Liver (tissue), 8 donors: ENCODE measurements at regions not wholly inside any gene's neighbourhood (a gene's known extent, or its start where the extent isn't known, plus 50 kb on each side); places are given as distances from the start of the nearest gene placed in this dataset.

Source experiments
- DNase-seq: peaks from one replicate; pipeline ENCODE4 v3.0.0-alpha.2; 2017; ENCODE audit warnings: low spot score
- H3K27ac ChIP-seq, 2 donors: one replicate each; pipeline ENCODE4 v1.7.0; 2013; ENCODE audit warnings: inconsistent platforms in 2 of 2, low read length in 2 of 2, control low read depth in 1 of 2, low read depth in 1 of 2, mild to moderate bottlenecking in 1 of 2
- H3K27me3 ChIP-seq, 4 donors: one replicate each; pipeline versions ENCODE4 v1.6.1 to v1.7.0; 2013; ENCODE audit warnings: low read length in 3 of 4, inconsistent platforms in 1 of 4, mild to moderate bottlenecking in 1 of 4, moderate library complexity in 1 of 4; ENCODE audit not compliant: control insufficient read depth in 4 of 4, insufficient read depth in 4 of 4
- H3K36me3 ChIP-seq, 4 donors: one replicate each; pipeline versions ENCODE4 v1.6.1 to v1.7.0; 2013; ENCODE audit warnings: low read length in 3 of 4, mild to moderate bottlenecking in 3 of 4, low read depth in 1 of 4, moderate library complexity in 1 of 4; ENCODE audit not compliant: control insufficient read depth in 4 of 4, insufficient read depth in 3 of 4
- H3K4me1 ChIP-seq, 4 donors: one replicate each; pipeline versions ENCODE4 v1.6.1 to v1.7.0; 2013; ENCODE audit warnings: low read length in 3 of 4, mild to moderate bottlenecking in 3 of 4, moderate library complexity in 1 of 4; ENCODE audit not compliant: control insufficient read depth in 4 of 4, insufficient read depth in 4 of 4
- H3K4me3 ChIP-seq, 3 donors: one replicate each; pipeline versions ENCODE4 v1.6.1 to v1.7.0; 2013; ENCODE audit warnings: low read length in 3 of 3, control low read depth in 1 of 3, low read depth in 1 of 3, mild to moderate bottlenecking in 1 of 3
- H3K9ac ChIP-seq, 2 donors: one replicate each; pipeline ENCODE4 v1.7.0; 2013; ENCODE audit warnings: low read length in 2 of 2, mild to moderate bottlenecking in 2 of 2, moderate library complexity in 2 of 2, control low read depth in 1 of 2, low read depth in 1 of 2
- H3K9me3 ChIP-seq, 4 donors: one replicate each; pipeline versions ENCODE4 v1.6.1 to v1.7.0; 2013; ENCODE audit warnings: low read length in 3 of 4; ENCODE audit not compliant: control insufficient read depth in 4 of 4
- EGR1 ChIP-seq, 2 donors: IDR thresholded peaks; 2 replicates each; pipeline ENCODE4 v1.6.1; 2016 to 2018; ENCODE audit warnings: antibody characterized with exemption in 2 of 2, low read depth in 2 of 2
- FOXA1 ChIP-seq: IDR thresholded peaks from 2 replicates; pipeline ENCODE4 v1.6.1; 2016; ENCODE audit warnings: antibody characterized with exemption
- FOXA2 ChIP-seq: IDR thresholded peaks from 2 replicates; pipeline ENCODE4 v1.6.1; 2016; ENCODE audit warnings: antibody characterized with exemption
- GABPA ChIP-seq, 2 donors: IDR thresholded peaks in 1 of 2; conservative IDR thresholded peaks in 1 of 2; 2 replicates each; pipeline ENCODE4 v1.6.1; 2016; ENCODE audit warnings: antibody characterized with exemption in 2 of 2, mild to moderate bottlenecking in 1 of 2, moderate library complexity in 1 of 2
- HNF4A ChIP-seq, 2 donors: conservative IDR thresholded peaks; 2 replicates each; pipeline ENCODE4 v1.6.1; 2016; ENCODE audit warnings: antibody characterized with exemption in 2 of 2, mild to moderate bottlenecking in 2 of 2
- HNF4G ChIP-seq: IDR thresholded peaks from 2 replicates; pipeline ENCODE4 v1.6.1; 2016; ENCODE audit warnings: antibody characterized with exemption
- JUND ChIP-seq, 2 donors: IDR thresholded peaks; 2 replicates each; pipeline ENCODE4 v1.6.1; 2016; ENCODE audit warnings: antibody characterized with exemption in 2 of 2
- NR2F2 ChIP-seq: IDR thresholded peaks from 2 replicates; pipeline ENCODE4 v1.6.1; 2016; ENCODE audit warnings: antibody characterized with exemption
- RAD21 ChIP-seq, 2 donors: IDR thresholded peaks; 2 replicates each; pipeline ENCODE4 v1.6.1; 2016; ENCODE audit warnings: antibody characterized with exemption in 2 of 2, mild to moderate bottlenecking in 2 of 2
- RXRA ChIP-seq, 2 donors: IDR thresholded peaks; 2 replicates each; pipeline ENCODE4 v1.6.1; 2017 to 2018; ENCODE audit warnings: antibody characterized with exemption in 2 of 2, mild to moderate bottlenecking in 1 of 2
- SP1 ChIP-seq: IDR thresholded peaks from 2 replicates; pipeline ENCODE4 v1.6.1; 2018; ENCODE audit warnings: antibody characterized with exemption, mild to moderate bottlenecking
- TAF1 ChIP-seq: conservative IDR thresholded peaks from 2 replicates; pipeline ENCODE4 v1.6.1; 2016; ENCODE audit warnings: antibody characterized with exemption, mild to moderate bottlenecking
- YY1 ChIP-seq: IDR thresholded peaks from 2 replicates; pipeline ENCODE4 v1.6.1; 2016; ENCODE audit warnings: antibody characterized with exemption, mild to moderate bottlenecking
- WGBS: extraction: QIAGEN DNeasy Blood & Tissue Kit; methylation state at CpG from one replicate; pipeline ENCODE4 v1.1.7; 2013; 5-methylcytosine and 5-hydroxymethylcytosine counted together
- TF ChIP-seq, protein P1 (sequence below): IDR thresholded peaks from 2 replicates; pipeline ENCODE4 v1.6.1; 2016; ENCODE audit warnings: antibody characterized with exemption
- TF ChIP-seq, protein P2 (sequence below): IDR thresholded peaks from 2 replicates; pipeline ENCODE4 v1.6.1; 2016; ENCODE audit warnings: antibody characterized with exemption
- TF ChIP-seq, protein P3 (sequence below): IDR thresholded peaks from 2 replicates; pipeline ENCODE4 v1.6.1; 2016; ENCODE audit warnings: antibody characterized with exemption
- TF ChIP-seq, protein P4 (sequence below): fragments of 150-350 bp; IDR thresholded peaks from 2 replicates; pipeline ENCODE4 v1.5.1; 2017; ENCODE audit warnings: improper control_type of control experiment, low read depth, low read length; ENCODE audit not compliant: missing input control
- donor health status: healthy.
- donor health status: healthy.
- donor health status: healthy.
- donor health status: healthy.
- donor health status: healthy.

GRCh38 chr9:20291201-20291600 is 331.1 kb downstream of the MLLT3 start:
- DNase-seq = no peak
- Histone ChIP-seq H3K9ac (no peak overlapping the region), H3K4me3 (no peak overlapping the region), H3K27ac (no peak overlapping the region), H3K4me1 (no peaks in the 10 kb centered on the region), H3K36me3 (no peaks in the 10 kb centered on the region), H3K9me3 (no peaks in the 10 kb centered on the region), H3K27me3 (peaks cover 0 to 2% (median 0%) of the 10 kb centered on the region in 4 donors)
- WGBS = 57% methylated on average over 2 of the region's 2 CpGs
- TF ChIP-seq, protein P1, sequence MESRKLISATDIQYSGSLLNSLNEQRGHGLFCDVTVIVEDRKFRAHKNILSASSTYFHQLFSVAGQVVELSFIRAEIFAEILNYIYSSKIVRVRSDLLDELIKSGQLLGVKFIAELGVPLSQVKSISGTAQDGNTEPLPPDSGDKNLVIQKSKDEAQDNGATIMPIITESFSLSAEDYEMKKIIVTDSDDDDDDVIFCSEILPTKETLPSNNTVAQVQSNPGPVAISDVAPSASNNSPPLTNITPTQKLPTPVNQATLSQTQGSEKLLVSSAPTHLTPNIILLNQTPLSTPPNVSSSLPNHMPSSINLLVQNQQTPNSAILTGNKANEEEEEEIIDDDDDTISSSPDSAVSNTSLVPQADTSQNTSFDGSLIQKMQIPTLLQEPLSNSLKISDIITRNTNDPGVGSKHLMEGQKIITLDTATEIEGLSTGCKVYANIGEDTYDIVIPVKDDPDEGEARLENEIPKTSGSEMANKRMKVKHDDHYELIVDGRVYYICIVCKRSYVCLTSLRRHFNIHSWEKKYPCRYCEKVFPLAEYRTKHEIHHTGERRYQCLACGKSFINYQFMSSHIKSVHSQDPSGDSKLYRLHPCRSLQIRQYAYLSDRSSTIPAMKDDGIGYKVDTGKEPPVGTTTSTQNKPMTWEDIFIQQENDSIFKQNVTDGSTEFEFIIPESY = no peak
- TF ChIP-seq JUND (IDR thresholded peaks at IDR 0.05) = no peak
- TF ChIP-seq TAF1 = no peak
- no peak for TF ChIP-seq FOXA1
- no peak for TF ChIP-seq EGR1 (IDR thresholded peaks at IDR 0.05; ENCODE audit: low read depth in 2 of 2)
- no peak for TF ChIP-seq HNF4G
- no peak for TF ChIP-seq RAD21 (IDR thresholded peaks at IDR 0.05)
- TF ChIP-seq SP1 = no peak
- no peak for TF ChIP-seq FOXA2
- TF ChIP-seq, protein P2, sequence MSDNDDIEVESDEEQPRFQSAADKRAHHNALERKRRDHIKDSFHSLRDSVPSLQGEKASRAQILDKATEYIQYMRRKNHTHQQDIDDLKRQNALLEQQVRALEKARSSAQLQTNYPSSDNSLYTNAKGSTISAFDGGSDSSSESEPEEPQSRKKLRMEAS = no peak
- TF ChIP-seq GABPA (IDR thresholded peaks at IDR 0.05 in 1 of 2, conservative IDR thresholded peaks at IDR 0.05 in 1 of 2) = no peak
- no peak for TF ChIP-seq NR2F2
- TF ChIP-seq HNF4A (conservative IDR thresholded peaks at IDR 0.05) = no peak
- TF ChIP-seq YY1 = no peak
- no peak for TF ChIP-seq RXRA (IDR thresholded peaks at IDR 0.05)

- DNase-seq = no peak
- WGBS = 64% methylated on average over 6 of the region's 6 CpGs
- TF ChIP-seq RXRA (IDR thresholded peaks at IDR 0.05) = no peak
- no peak overlapping the region for H3K27ac ChIP-seq
- H3K27me3 ChIP-seq = peaks cover 0 to 2% (median 0%) of the 10 kb centered on the region in 4 donors
- H3K4me3 ChIP-seq = no peak overlapping the region
- no peak overlapping the region for H3K9ac ChIP-seq
- no peaks in the 10 kb centered on the region for H3K4me1 ChIP-seq
- no peaks in the 10 kb centered on the region for H3K9me3 ChIP-seq
- no peaks in the 10 kb centered on the region for H3K36me3 ChIP-seq
Observed at GRCh38 chr9:20290257-20290656, 332.0 kb downstream of the MLLT3 start.

- Histone ChIP-seq H3K27ac (no peak overlapping the region), H3K9me3 (no peaks in the 10 kb centered on the region), H3K4me3 (no peak overlapping the region), H3K9ac (no peak overlapping the region), H3K27me3 (peaks cover 0 to 2% (median 0%) of the 10 kb centered on the region in 4 donors), H3K36me3 (no peaks in the 10 kb centered on the region), H3K4me1 (no peaks in the 10 kb centered on the region)
- DNase-seq = no peak
- 78% methylated on average over 9 of the region's 9 CpGs for WGBS
- TF ChIP-seq, protein P2 = no peak
- TF ChIP-seq, protein P1 = no peak
- TF ChIP-seq, protein P3, sequence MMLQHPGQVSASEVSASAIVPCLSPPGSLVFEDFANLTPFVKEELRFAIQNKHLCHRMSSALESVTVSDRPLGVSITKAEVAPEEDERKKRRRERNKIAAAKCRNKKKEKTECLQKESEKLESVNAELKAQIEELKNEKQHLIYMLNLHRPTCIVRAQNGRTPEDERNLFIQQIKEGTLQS = no peak
- TF ChIP-seq, protein P4, sequence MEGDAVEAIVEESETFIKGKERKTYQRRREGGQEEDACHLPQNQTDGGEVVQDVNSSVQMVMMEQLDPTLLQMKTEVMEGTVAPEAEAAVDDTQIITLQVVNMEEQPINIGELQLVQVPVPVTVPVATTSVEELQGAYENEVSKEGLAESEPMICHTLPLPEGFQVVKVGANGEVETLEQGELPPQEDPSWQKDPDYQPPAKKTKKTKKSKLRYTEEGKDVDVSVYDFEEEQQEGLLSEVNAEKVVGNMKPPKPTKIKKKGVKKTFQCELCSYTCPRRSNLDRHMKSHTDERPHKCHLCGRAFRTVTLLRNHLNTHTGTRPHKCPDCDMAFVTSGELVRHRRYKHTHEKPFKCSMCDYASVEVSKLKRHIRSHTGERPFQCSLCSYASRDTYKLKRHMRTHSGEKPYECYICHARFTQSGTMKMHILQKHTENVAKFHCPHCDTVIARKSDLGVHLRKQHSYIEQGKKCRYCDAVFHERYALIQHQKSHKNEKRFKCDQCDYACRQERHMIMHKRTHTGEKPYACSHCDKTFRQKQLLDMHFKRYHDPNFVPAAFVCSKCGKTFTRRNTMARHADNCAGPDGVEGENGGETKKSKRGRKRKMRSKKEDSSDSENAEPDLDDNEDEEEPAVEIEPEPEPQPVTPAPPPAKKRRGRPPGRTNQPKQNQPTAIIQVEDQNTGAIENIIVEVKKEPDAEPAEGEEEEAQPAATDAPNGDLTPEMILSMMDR = no peak
- TF ChIP-seq JUND (IDR thresholded peaks at IDR 0.05) (no peak), TAF1 (no peak), YY1 (no peak), SP1 (no peak), EGR1 (IDR thresholded peaks at IDR 0.05; ENCODE audit: low read depth in 2 of 2) (no peak), HNF4G (no peak), HNF4A (conservative IDR thresholded peaks at IDR 0.05) (no peak), RAD21 (IDR thresholded peaks at IDR 0.05) (no peak), FOXA2 (no peak), NR2F2 (no peak), GABPA (IDR thresholded peaks at IDR 0.05 in 1 of 2, conservative IDR thresholded peaks at IDR 0.05 in 1 of 2) (no peak)
Observed at GRCh38 chr9:20289423-20290010, 332.8 kb downstream of the MLLT3 start.
